GM19035 (cell line): ENCODE measurements at regions not wholly inside any gene's neighbourhood (a gene's known extent, or its start where the extent isn't known, plus 50 kb on each side); places are given as distances from the start of the nearest gene placed in this dataset.

Experiments used
- ATAC-seq: cut with Tn5 transposase; IDR thresholded peaks from one replicate; pipeline ENCODE4 v1.9.1; 2021; ENCODE audit not compliant: unreplicated experiment

GRCh38 chr2:57981083-57981768 is 65.4 kb upstream of the VRK2 start:
- no peak for ATAC-seq

GRCh38 chr2:57987835-57988573 is 58.6 kb upstream of the VRK2 start:
- ATAC-seq, result no peak

GRCh38 chr2:57990118-57990725 is 56.4 kb upstream of the VRK2 start:
- ATAC-seq, result no peak
